Activated CD4-positive, alpha-beta T cell treated with anti-CD3 and anti-CD28 coated beads for 24 hours (primary cell): ENCODE measurements at regions not wholly inside any gene's neighbourhood (a gene's known extent, or its start where the extent isn't known, plus 50 kb on each side); places are given as distances from the start of the nearest gene placed in this dataset.

Source experiments
- DNase-seq, 2 donors: peaks; one replicate each; pipeline ENCODE4 v3.0.0-alpha.2; 2020; ENCODE audit warnings: low read depth in 2 of 2

DNA sequence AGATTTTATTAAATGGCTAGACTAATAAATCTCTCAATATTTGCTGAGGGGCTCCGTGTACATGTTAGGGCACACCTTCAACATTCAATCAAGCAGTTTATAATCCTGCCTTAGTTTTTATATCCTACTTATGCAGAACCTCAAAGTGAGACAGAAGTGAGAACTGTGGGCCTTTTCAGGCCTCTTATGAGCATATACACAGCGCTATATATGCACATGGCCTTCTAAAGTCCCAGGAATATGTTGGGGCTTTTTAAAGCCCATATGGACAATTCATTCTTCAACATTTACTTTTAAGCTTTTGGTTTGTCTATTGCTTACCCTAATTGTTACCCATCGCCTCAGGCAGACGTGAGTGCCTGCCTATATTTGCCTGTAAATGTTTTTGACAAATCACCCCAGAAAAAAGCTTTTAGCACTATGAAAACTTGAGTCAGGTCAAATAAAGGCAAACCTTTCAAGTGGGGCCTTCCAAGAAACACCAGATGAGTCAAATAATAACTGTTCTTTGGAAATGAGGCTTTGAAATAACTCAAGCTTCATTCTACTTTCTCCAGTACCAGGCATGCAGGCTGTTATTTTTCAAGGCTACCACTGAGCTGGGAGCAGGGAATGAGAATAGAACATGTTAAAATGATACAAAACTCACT is 58.2 kb downstream of the ESM1 start:
- no peak for DNase-seq

DNA sequence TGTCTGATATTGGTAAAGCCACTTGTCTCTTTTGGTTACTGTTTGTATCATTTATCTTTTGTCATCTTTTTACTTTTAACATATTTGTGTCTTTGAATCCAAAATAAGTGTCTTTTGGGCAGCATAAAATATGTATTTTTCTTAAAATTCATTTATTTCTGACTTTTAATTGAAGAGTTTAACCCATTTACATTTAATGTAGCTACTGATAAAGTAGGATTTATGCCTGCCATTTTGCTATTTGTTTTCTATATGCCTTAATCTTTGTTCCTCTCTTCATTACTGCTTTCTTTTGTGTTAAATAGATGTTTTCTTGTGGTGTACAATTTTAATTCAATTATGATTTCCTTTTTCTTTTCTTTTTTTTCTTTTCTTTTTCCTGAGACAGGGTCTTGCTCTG is 60.9 kb downstream of the ESM1 start:
- no peak for DNase-seq

- DNase-seq, result no peak
These were observed 68.1 kb downstream of the ESM1 start for GRCh38 chr5:54917323-54917722.

DNA sequence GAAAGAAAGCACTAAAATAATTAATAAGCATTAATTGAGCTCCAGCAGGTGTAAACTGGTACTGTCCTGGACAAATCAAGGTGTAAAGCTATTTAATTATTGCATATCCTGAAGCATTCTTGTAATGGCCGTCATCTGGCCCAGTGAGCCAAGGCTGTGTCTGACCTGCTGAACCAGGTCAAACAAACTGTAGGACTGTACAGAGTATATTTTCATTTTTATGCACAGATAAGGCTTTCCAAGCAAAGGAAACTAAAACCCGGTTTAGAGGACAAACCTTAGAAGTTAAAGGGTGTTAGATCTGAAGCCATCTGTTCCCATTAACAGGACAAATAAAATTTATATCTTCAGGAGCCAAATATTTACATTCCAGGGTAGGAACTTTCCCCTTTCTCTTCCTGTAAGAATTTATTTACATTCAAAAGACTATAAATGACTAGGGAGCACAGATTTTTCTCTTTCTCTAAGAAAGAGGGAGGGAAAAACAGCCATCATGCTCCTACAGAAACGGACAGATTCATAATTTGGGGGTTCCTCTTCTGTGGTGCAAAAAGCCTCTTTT is 69.8 kb downstream of the ESM1 start:
- DNase-seq, result no peak

GRCh38 chr5:54912021-54912420 is 73.4 kb downstream of the ESM1 start:
- no peak for DNase-seq

DNA sequence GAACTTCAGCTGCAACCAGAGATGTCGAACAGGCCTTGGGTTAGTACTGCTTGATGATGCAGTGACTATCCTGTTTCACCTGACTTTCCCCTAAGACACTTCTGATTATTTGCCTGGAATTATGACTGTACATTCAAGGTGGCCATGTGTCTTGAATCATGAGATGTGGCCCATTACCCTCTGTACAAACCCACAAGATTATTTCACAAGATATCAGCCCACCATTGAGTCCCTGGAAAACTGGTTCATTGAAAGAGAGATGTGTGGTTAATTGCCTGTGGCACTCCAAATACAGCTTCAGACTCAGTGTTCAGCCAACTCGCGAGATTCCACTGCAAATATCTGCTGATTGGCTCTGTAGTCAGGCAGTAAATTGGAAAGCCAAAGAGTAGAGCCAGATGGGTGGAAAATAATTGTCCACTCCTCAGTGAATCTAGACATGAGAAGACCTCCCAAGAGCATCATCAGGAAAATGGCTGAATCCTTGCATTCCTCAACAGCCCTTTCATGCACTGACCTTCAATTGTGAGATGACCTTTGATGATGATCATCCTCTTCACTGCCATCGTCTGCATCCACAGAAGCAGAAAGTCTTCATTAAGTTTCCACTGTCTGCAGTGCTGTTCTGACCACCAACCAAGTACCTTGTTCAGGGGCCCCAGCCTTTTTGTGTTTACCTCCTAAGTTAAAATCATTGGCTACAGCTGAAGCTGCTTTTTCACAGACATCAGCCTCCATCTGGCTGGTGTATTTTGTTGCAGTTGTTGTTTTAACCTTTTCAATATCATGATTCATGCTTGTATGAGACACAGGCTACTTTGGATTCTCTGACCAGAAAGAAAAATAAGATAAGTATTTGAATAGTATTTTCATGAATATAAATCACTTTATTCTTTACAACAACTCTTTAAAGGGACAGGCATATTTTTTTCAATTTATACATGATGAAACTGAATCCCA is 75.2 kb downstream of the ESM1 start:
- DNase-seq, result no peak

DNA sequence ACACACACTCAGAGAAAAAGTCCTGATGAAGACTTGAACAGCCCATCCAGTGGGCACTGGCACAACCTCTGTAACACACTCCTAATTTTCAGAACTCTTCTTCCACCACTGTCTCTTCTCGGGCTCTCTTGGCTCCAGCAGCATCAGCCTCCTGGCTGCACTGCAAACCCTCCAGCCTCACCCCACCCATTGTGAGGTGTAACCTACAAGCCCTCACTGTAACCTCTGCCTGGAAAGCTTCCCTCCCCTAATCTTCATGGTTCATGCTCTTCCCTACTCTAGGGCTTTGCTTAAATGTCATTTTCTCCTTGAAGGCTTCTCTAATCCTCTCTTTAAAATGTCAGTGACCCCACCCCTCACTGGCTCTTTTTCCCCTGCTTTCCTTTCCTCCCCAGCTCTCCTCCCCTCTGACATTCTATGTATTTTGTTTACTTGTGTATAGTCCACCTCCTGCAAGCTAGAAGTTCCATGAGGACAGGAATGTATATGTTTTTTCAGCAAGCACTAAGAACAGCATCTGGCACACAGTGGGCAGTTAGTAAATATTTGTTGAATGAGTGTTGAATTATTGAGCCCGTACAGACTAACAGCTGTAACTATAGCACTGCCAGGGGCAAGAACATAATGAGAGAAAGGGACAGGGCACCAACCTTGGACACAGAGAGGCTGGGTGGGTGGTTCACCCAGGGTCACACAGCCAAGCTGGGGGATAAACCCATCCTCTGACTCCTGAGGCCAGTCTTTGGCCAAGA is 76.4 kb downstream of the ESM1 start:
- DNase-seq, result no peak

GRCh38 chr5:54905942-54906537 is 79.4 kb downstream of the ESM1 start:
- DNase-seq, result peak; percentile 53 to 63

DNA sequence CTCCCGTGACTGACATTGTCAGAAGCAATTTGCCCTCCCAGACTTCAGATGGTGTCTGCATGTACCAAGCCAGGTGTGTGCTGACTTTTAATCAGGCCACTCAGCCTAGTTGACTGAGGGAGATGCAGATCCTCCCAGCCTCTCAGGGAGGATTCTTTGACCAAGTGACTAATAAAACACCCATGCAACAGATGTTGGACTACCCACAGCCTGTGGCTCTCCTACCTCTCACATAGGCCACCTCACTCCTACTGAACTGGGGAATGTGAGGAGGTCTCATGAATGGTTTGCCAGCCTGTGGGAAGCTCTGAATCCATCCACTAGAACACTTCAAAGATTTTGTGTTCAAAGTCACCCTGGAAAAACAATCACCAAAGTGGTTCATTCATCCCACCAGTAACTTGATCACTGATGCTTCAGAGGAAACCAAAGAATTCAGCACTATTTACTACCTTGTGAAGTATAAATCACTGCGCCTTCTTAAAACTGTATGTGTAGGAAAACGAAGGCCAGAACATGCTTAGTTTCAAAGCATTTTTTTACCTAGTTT is 80.1 kb downstream of the ESM1 start:
- DNase-seq, result no peak

- DNase-seq, result no peak
These were observed 81.0 kb downstream of the ESM1 start for GRCh38 chr5:54904425-54904824.

DNA sequence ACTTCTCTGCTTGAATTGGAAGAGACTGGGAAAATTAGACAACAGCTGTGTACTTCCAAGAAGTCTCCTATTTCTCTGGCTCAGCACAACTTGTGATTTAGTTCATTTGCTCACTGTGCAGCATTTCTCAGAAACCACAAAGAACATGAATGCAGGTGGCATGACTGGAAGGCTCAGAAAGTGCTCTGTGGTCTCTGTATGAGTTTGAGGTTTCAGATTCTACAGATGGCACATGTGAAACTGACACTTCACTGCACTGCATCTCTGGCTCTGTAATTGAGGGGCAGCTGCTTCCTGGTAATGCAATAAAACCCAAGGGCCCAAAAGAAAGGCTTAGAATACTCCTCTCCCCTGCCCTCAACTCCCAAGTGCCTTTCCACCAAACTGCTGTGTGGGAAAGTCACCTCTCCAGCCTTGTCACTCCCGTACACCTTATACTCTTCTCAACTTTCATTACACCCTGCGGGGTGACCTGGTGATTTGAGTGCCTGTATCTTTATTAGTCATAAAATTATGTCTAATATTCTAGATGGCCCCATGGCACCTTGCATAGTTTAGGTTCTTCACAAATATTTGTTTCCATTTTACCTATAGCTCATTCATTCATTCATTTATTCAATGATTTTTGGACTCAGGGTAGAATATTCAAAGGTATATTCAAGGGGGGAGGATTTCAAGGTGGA is 82.5 kb downstream of the ESM1 start:
- DNase-seq, result peak in 1 of 2 donors; percentile 23

GRCh38 chr5:54900984-54901725 is 84.2 kb downstream of the ESM1 start:
- DNase-seq, result no peak

- DNase-seq, result no peak
These were observed 88.4 kb downstream of the ESM1 start for GRCh38 chr5:54897001-54897400.

DNA sequence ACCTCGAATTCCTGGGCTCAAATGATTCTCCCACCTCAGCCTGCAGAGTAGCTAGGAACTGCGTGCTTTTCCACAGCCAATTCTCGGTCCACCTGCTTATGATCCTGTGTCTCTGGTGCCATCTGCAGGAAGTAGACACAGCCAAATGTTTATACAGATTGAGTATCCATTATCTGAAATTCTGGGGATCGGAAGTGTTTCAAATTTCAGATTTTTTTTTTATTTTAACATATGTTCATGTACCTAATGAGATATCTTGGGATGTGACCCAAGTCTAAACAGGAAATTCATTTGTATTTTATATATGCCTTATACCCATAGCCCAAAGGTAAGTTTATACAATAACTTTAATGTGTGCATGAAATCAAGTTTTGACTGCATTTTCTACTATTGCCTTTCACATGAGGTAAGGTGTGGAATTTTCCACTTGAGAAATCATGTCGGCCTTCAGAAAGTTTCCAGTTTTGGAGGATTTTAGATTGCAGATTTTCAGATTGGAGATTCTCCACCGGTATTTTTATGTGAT is 89.5 kb downstream of the ESM1 start:
- no peak for DNase-seq

- DNase-seq, result no peak
These were observed 90.2 kb downstream of the ESM1 start for GRCh38 chr5:54894957-54895815.

DNA sequence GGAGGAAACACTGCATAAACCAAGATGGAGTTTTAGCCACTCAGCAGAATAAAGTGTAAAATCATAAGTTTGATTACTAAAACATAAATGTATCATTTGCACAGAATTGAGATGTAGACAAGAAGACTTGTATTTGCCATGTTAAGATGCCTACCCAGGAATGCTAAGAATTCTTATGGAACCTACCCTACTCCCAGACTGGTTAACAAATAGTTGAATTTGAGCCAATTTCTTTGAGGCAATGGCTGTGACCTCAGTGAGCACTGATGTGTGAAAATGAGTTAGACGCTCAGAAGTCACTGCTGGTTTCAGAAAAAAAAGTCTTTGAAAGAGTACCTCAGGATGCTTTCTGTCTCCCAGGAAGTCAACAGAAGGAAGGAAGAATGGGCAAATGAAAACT is 95.6 kb downstream of the ESM1 start:
- DNase-seq, result no peak

- DNase-seq, result no peak
These were observed 97.7 kb downstream of the ESM1 start for GRCh38 chr5:54887663-54888062.

GRCh38 chr5:54886866-54887265 is 98.5 kb downstream of the ESM1 start:
- DNase-seq, result no peak

DNA sequence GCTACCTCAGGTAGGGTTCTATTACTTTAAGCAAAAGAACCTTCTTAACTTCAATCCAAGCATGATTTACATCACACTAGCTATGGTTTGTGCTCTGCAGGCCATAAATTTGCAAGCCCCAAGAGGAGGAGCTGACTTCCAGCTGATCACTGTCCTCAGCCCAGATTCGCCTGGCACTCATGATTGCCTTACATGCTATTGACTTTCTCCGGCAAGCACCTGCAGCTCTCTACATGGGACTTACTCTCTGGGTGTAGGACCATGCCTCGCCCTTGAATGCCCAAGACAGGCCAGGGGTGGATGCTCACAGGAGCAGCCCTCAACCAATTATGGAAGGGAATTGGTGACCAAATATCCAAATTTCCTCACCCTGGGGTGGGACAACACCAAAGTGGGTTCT is 99.8 kb downstream of the ESM1 start:
- no peak for DNase-seq
